H1 (cell line): ENCODE measurements at regions not wholly inside any gene's neighbourhood (a gene's known extent, or its start where the extent isn't known, plus 50 kb on each side); places are given as distances from the start of the nearest gene placed in this dataset.

Experiments
- ATF2 ChIP-seq: IDR thresholded peaks from 2 replicates; pipeline ENCODE4 v1.6.1; 2012; ENCODE audit warnings: low read length, inconsistent platforms
- CREB1 ChIP-seq: IDR thresholded peaks from 2 replicates; pipeline ENCODE4 v1.6.1; 2012; ENCODE audit warnings: inconsistent platforms
- CTBP2 ChIP-seq: IDR thresholded peaks from 2 replicates; pipeline ENCODE4 v1.7.0; 2011; ENCODE audit warnings: borderline replicate concordance, mild to moderate bottlenecking, moderate library complexity, mixed read lengths, low read length; ENCODE audit not compliant: insufficient read depth, insufficient read length
- KDM5A ChIP-seq: fragments of 200-600 bp; IDR thresholded peaks from 2 replicates; pipeline ENCODE4 v1.7.1; 2012; ENCODE audit warnings: mild to moderate bottlenecking, low read length, inconsistent platforms, mixed read lengths
- NANOG ChIP-seq: IDR thresholded peaks from 2 replicates; pipeline ENCODE4 v1.6.1; 2011; ENCODE audit warnings: low read length, low read depth, mild to moderate bottlenecking, inconsistent platforms; ENCODE audit not compliant: insufficient read depth, poor library complexity, severe bottlenecking
- PHF8 ChIP-seq: fragments of 200-600 bp; sonication (generic); conservative IDR thresholded peaks from 2 replicates; pipeline ENCODE4 v1.7.1; 2012; ENCODE audit warnings: low read depth, mild to moderate bottlenecking, inconsistent platforms, low read length, moderate library complexity
- SIN3A ChIP-seq, 2 experiments: IDR thresholded peaks in 1 of 2; conservative IDR thresholded peaks in 1 of 2; 2 replicates each; pipeline ENCODE4 v1.6.1; 2011 to 2012; ENCODE audit warnings: low read length in 2 of 2, improper control_type of control experiment in 1 of 2, low read depth in 1 of 2, mild to moderate bottlenecking in 1 of 2
- SUZ12 ChIP-seq: fragments of 200-600 bp; sonication (generic); IDR thresholded peaks from 2 replicates; pipeline ENCODE4 v1.6.1; 2012; ENCODE audit warnings: mild to moderate bottlenecking, inconsistent platforms, low read length, moderate library complexity, mixed read lengths

DNA sequence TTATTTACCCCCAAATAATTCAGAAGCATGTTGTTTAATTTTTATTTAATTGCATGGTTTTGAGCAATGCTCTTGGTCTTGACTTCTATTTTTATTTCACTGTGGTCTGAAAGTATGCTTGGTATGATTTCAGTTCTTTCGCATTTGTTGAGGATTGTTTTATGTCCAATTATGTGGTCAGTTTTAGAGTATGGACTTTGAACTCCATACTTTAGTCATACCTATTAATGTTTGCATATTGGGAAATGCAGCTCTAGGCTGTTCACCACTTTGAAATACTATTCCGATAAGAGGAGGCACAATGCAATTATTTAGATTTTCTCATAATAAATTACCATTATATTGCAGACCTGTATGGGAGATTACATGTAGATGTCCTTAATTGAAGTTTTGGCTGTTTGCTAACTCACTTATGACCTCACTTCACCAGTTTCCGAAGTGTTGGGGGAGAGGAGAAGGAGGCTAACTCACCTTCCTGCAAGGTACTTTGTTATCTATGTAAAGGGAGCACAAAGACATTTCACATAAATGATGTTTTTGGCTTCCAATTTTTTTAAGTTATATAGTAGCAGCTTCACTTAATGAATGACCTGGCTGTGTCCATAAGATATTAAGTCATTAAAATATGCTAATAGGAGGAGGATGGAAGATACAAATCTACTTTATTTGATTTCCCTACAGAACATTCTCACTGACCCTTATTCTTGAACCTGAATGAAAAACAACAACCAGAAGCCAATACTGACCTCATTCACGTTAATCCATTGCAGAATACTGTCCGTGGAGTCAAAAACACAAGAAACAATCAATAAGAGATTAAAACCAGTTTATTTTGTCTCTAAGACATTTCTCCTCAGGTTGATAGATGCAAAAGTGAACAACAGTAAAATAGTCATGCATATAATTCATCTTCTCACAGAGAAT is 970.3 kb upstream of the ARRDC3 start (continued):
- no peak for TF ChIP-seq CTBP2
- no peak for TF ChIP-seq SUZ12
- TF ChIP-seq ATF2, result no peak
- no peak for TF ChIP-seq SIN3A (conservative IDR thresholded peaks at IDR 0.05 in 1 of 2, IDR thresholded peaks at IDR 0.05 in 1 of 2; ENCODE audit: low read depth in 1 of 2, low read length in 2 of 2)
- no peak for TF ChIP-seq PHF8
- no peak for TF ChIP-seq NANOG
- no peak for TF ChIP-seq KDM5A
- no peak for TF ChIP-seq CREB1
